ENCODE measurements at regions not wholly inside any gene's neighbourhood (a gene's known extent, or its start where the extent isn't known, plus 50 kb on each side); places are given as distances from the start of the nearest gene placed in this dataset.

DNA sequence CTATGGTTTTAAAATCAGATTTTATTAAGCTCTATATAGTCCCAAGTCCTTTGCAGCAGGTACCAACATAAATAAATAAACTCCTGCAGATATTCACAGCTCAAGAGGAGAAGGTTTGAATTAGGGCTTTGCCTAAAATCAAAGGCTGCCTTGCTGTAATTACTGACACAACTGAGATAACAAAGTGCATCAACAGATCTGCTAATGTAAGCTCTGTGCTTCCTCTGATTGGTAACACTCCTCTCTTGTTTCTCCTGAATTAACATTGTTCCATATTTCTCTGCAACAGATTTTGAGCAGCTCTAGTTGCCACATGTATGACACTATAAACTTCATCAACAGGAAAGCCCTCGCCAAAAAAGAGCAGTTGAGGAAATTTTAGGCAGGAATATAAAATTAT lies 193.6 kb downstream of the SLC39A8 start:
- POLR2A ChIA-PET: no interaction called here
- peaks cover 0 to 6% (median 0%) of the 10 kb centered on the region in 5 donors for H3K27me3 Mint-ChIP-seq

GRCh38 chr4:102143433-102143832 lies 201.8 kb downstream of the SLC39A8 start:
- Mint-ChIP-seq H3K4me3 (no peak overlapping the region), H3K4me1 (no peaks in the 10 kb centered on the region), H3K27ac (no peak overlapping the region), H3K36me3 (no peaks in the 10 kb centered on the region), H3K9me3 (no peaks in the 10 kb centered on the region), H3K27me3 (peaks cover 0 to 11% (median 0%) of the 10 kb centered on the region in 5 donors)
- no peak for ATAC-seq
- POLR2A ChIA-PET: no interaction called here
- DNase-seq: no peak

More for the DNA sequence above, 193.6 kb downstream of the SLC39A8 start:
- no peak for ATAC-seq
- Mint-ChIP-seq H3K4me1 (no peaks in the 10 kb centered on the region), H3K4me3 (no peak overlapping the region), H3K36me3 (no peaks in the 10 kb centered on the region), H3K9me3 (no peaks in the 10 kb centered on the region), H3K27ac (no peak overlapping the region)
- no peak for DNase-seq

- Mint-ChIP-seq H3K4me3 (no peak overlapping the region), H3K9me3 (no peaks in the 10 kb centered on the region), H3K4me1 (no peaks in the 10 kb centered on the region), H3K27me3 (peaks cover 0 to 11% (median 0%) of the 10 kb centered on the region in 5 donors), H3K36me3 (no peaks in the 10 kb centered on the region), H3K27ac (no peak overlapping the region)
- POLR2A ChIA-PET: no interaction called here
- no peak for ATAC-seq
- no peak for DNase-seq
These were observed 203.4 kb downstream of the SLC39A8 start for GRCh38 chr4:102141842-102142241.

- peaks cover 0 to 5% (median 0%) of the 10 kb centered on the region in 5 donors for H3K27me3 Mint-ChIP-seq
- H3K4me3 Mint-ChIP-seq: no peak overlapping the region
- H3K4me1 Mint-ChIP-seq: no peaks in the 10 kb centered on the region
- DNase-seq (no peak), ATAC-seq (no peak)
- POLR2A ChIA-PET: no interaction called here
- H3K9me3 Mint-ChIP-seq: no peaks in the 10 kb centered on the region
- H3K36me3 Mint-ChIP-seq: no peaks in the 10 kb centered on the region
- H3K27ac Mint-ChIP-seq: no peak overlapping the region
These were observed 205.3 kb downstream of the SLC39A8 start for GRCh38 chr4:102139932-102140331.

DNA sequence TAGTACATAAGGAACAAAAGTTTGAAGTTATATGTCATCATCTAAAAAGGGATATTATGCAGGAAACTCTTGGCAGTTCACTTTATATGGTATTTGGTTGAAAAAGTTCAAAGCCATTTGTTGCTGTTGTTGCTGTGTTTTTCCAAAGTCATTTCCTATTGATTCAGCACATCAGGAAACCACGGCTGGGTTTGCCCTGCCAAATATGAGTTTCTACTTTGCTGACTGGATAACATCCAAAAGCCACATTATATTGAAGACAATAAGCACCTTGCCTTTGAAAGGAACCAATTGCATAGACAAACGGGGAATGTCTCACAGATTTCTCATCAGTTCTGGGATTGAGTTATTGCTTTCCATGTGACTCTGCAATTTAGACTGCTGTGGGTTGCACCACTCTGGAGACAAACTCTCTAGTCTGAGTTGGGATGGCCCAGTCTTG lies 206.1 kb downstream of the SLC39A8 start:
- ATAC-seq (no peak), DNase-seq (no peak)
- H3K27me3 Mint-ChIP-seq: peaks cover 0 to 5% (median 0%) of the 10 kb centered on the region in 5 donors
- no peaks in the 10 kb centered on the region for H3K36me3 Mint-ChIP-seq
- POLR2A ChIA-PET: no interaction called here
- H3K27ac Mint-ChIP-seq: no peak overlapping the region
- H3K4me1 Mint-ChIP-seq: no peaks in the 10 kb centered on the region
- no peak overlapping the region for H3K4me3 Mint-ChIP-seq
- H3K9me3 Mint-ChIP-seq: no peaks in the 10 kb centered on the region

DNA sequence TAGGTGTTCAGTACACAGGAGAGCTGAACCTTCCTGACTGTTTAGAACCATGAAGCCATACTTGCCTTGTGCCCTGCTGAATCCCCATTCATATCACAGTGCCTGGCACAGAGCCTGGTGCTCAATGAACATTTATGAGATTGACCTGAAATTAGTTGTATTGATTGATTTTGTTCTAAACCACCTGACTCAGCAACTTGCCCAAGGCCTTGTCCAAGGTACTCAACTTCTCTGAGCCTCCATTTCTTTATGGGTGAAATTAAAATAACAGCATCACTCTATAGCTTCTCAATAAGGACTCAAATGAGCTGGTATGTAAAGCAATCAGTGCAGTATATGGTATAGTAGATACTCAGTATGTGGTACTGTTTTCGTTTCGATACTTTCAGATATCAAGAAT lies 208.1 kb downstream of the SLC39A8 start:
- H3K36me3 Mint-ChIP-seq: no peaks in the 10 kb centered on the region
- ATAC-seq (no peak), DNase-seq (no peak)
- H3K27me3 Mint-ChIP-seq: peaks cover 0 to 5% (median under 1%) of the 10 kb centered on the region in 5 donors
- H3K4me3 Mint-ChIP-seq: no peak overlapping the region
- H3K27ac Mint-ChIP-seq: no peak overlapping the region
- POLR2A ChIA-PET: no interaction called here
- H3K4me1 Mint-ChIP-seq: no peaks in the 10 kb centered on the region
- no peaks in the 10 kb centered on the region for H3K9me3 Mint-ChIP-seq

DNA sequence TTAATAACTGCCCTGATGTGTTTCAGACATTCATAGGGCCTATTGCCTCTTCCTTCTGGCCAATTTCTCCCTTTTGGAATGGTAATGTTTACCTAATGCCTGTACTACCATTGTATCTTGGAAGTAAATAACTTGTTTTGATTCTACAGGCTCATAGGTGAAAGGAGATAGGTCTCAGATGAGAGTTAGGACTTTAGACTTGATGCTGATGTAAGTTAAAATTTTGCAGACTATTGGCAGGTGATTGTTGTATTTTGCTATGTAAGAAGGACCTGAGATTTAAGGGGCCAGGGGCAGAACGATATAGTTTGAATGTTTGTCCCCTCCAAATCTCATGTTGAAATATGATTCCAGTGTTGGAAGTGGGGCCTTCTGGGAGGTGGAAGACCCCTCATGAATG lies 215.5 kb downstream of the SLC39A8 start:
- ATAC-seq: no peak
- Mint-ChIP-seq H3K27ac (no peak overlapping the region), H3K4me1 (no peaks in the 10 kb centered on the region), H3K27me3 (peaks cover 4 to 23% (median 6%) of the 10 kb centered on the region in 5 donors), H3K4me3 (no peak overlapping the region), H3K9me3 (peaks cover 6 to 41% (median 15%) of the 10 kb centered on the region in 9 donors), H3K36me3 (peaks cover 0 to 20% (median 3%) of the 10 kb centered on the region in 3 donors)
- POLR2A ChIA-PET: no interaction called here
- DNase-seq: no peak

Data from naive thymus-derived CD8-positive, alpha-beta T cell (primary cell).